Activated CD4-positive, alpha-beta T cell treated with anti-CD3 and anti-CD28 coated beads for 48 hours (primary cell): ENCODE measurements at regions not wholly inside any gene's neighbourhood (a gene's known extent, or its start where the extent isn't known, plus 50 kb on each side); places are given as distances from the start of the nearest gene placed in this dataset.

Experiments
- DNase-seq: peaks from one replicate; pipeline ENCODE4 v3.0.0-alpha.2; 2020

GRCh38 chr9:97747201-97747965, 50.2 kb upstream of the XPA start:
- DNase-seq, result no peak

GRCh38 chr9:97748525-97748924, 51.4 kb upstream of the XPA start:
- DNase-seq, result no peak

- no peak for DNase-seq
Measured at GRCh38 chr9:97749928-97750327, 52.8 kb upstream of the XPA start.

- DNase-seq, result no peak
Measured at GRCh38 chr9:97751531-97751930, 54.4 kb upstream of the XPA start.

GRCh38 chr9:97752274-97752673, 55.1 kb upstream of the XPA start:
- no peak for DNase-seq

- DNase-seq, result no peak
Measured at GRCh38 chr9:97753364-97753763, 56.2 kb upstream of the XPA start.

GRCh38 chr9:97753975-97754374, 56.8 kb upstream of the XPA start:
- DNase-seq, result no peak

- DNase-seq, result no peak
Measured at GRCh38 chr9:97755618-97756267, 58.6 kb upstream of the XPA start.

- DNase-seq, result no peak
Measured at GRCh38 chr9:97756991-97757390, 59.9 kb upstream of the XPA start.

- DNase-seq, result no peak
Measured at GRCh38 chr9:97758334-97758916, 61.3 kb upstream of the XPA start.

- no peak for DNase-seq
Measured at GRCh38 chr9:97759581-97760288, 62.6 kb upstream of the XPA start.

GRCh38 chr9:97761056-97761598, 64.0 kb upstream of the XPA start:
- no peak for DNase-seq

GRCh38 chr9:97761879-97762278, 64.7 kb upstream of the XPA start:
- no peak for DNase-seq

- no peak for DNase-seq
Measured at GRCh38 chr9:97763874-97764273, 66.7 kb upstream of the XPA start.

- no peak for DNase-seq
Measured at GRCh38 chr9:97766092-97766491, 69.0 kb upstream of the XPA start.

- no peak for DNase-seq
Measured at GRCh38 chr9:97766610-97767009, 69.5 kb upstream of the XPA start.

GRCh38 chr9:97767891-97768290, 70.8 kb upstream of the XPA start:
- DNase-seq, result no peak

- DNase-seq, result no peak
Measured at GRCh38 chr9:97768746-97769145, 71.6 kb upstream of the XPA start.

- DNase-seq, result no peak
Measured at GRCh38 chr9:97769208-97769607, 72.1 kb upstream of the XPA start.

GRCh38 chr9:97770808-97771372, 73.8 kb upstream of the XPA start:
- no peak for DNase-seq

GRCh38 chr9:97771641-97772040, 74.5 kb upstream of the XPA start:
- DNase-seq, result no peak

GRCh38 chr9:97772145-97772544, 75.0 kb upstream of the XPA start:
- no peak for DNase-seq

GRCh38 chr9:97773091-97773490, 76.0 kb upstream of the XPA start:
- DNase-seq, result no peak
